Suprapubic skin (tissue), 4 donors: ENCODE measurements at regions not wholly inside any gene's neighbourhood (a gene's known extent, or its start where the extent isn't known, plus 50 kb on each side); places are given as distances from the start of the nearest gene placed in this dataset.

Experiments
- POLR2A ChIP-seq, 2 donors: fragments of 450-650 bp; IDR thresholded peaks; one replicate each; pipeline ENCODE4 v1.6.1; 2017; ENCODE audit warnings: antibody characterized with exemption in 2 of 2, mild to moderate bottlenecking in 2 of 2, moderate library complexity in 2 of 2
- POLR2AphosphoS5 ChIP-seq, 3 donors: sonication (generic); formaldehyde crosslinking; IDR thresholded peaks; one replicate each; pipeline ENCODE4 v1.6.1; 2017; ENCODE audit warnings: antibody characterized with exemption in 3 of 3
- TF ChIP-seq, protein P1 (sequence below), 2 donors: fragments of 200-600 bp in 1 of 2; fragments of 450-650 bp in 1 of 2; sonication (generic) in 1 of 2; IDR thresholded peaks; one replicate each; pipeline ENCODE4 v1.5.1; 2016 to 2019; ENCODE audit warnings: antibody characterized with exemption in 2 of 2, mild to moderate bottlenecking in 1 of 2, moderate library complexity in 1 of 2

DNA sequence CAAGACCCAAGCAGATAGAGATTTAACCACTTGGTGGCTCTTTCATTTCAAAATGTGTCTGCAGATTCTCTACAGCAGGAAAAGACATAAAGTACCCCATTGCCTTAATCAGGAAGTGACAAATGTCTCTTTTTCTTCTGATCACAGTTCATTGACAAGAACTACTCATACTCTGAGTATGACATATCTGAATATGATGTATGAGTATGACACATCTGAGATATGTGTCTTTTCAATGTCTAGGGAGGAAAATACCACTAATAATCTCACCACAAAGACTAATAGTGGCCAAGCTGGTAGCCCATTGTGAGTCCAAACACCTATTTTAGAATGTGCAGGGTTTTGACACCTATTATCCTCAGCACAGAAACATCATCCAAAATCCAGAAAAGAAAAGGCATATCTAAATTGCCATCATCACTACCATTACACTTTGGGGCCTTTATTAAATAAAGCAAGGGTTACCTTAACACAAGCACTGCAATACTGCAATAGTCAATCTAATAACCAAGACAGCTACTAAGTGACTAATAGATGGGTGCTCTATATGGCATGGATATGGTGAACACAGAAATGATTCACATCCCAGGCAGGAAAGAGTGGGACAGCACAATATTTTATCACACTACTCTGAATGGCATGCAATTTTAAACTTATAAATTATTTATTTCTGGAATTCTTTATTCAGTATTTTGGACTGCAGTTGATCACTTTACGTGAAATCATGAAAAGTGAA, 243.7 kb upstream of the FAR2 start:
- TF ChIP-seq, protein P1, sequence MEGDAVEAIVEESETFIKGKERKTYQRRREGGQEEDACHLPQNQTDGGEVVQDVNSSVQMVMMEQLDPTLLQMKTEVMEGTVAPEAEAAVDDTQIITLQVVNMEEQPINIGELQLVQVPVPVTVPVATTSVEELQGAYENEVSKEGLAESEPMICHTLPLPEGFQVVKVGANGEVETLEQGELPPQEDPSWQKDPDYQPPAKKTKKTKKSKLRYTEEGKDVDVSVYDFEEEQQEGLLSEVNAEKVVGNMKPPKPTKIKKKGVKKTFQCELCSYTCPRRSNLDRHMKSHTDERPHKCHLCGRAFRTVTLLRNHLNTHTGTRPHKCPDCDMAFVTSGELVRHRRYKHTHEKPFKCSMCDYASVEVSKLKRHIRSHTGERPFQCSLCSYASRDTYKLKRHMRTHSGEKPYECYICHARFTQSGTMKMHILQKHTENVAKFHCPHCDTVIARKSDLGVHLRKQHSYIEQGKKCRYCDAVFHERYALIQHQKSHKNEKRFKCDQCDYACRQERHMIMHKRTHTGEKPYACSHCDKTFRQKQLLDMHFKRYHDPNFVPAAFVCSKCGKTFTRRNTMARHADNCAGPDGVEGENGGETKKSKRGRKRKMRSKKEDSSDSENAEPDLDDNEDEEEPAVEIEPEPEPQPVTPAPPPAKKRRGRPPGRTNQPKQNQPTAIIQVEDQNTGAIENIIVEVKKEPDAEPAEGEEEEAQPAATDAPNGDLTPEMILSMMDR (IDR thresholded peaks at IDR 0.05) = no peak
- TF ChIP-seq POLR2A (IDR thresholded peaks at IDR 0.05) = no peak
- TF ChIP-seq POLR2AphosphoS5 (IDR thresholded peaks at IDR 0.05) = no peak
